Astrocyte of the cerebellum (primary cell): ENCODE measurements at regions not wholly inside any gene's neighbourhood (a gene's known extent, or its start where the extent isn't known, plus 50 kb on each side); places are given as distances from the start of the nearest gene placed in this dataset.

Experiments
- DNase-seq: peaks from one replicate; pipeline ENCODE4 v3.0.0-alpha.2; 2011; ENCODE audit warnings: low read depth
- H3K4me3 ChIP-seq: 2 replicates; pipeline ENCODE4 v1.5.1; 2011; ENCODE audit warnings: mild to moderate bottlenecking, low read depth, low read length, moderate library complexity
- CTCF ChIP-seq: IDR thresholded peaks from 2 replicates; pipeline ENCODE4 v1.5.1; 2012; ENCODE audit warnings: low read length, low read depth, moderate library complexity, mild to moderate bottlenecking; ENCODE audit errors: missing control alignments
- in situ Hi-C: cut with HindIII; loops from 2 replicates; pipeline ENCODE4 v1.10.0; 2017; ENCODE audit warnings: low sequenced_read_pairs

GRCh38 chr1:168923521-168924136, 182.9 kb upstream of the ATP1B1 start:
- no peak overlapping the region for H3K4me3 ChIP-seq
- no peak for TF ChIP-seq CTCF
- in situ Hi-C loops: no loop called here
- no peak for DNase-seq

GRCh38 chr1:168924976-168925375, 181.5 kb upstream of the ATP1B1 start:
- in situ Hi-C loops: no loop called here
- no peak overlapping the region for H3K4me3 ChIP-seq
- no peak for TF ChIP-seq CTCF
- no peak for DNase-seq

DNA sequence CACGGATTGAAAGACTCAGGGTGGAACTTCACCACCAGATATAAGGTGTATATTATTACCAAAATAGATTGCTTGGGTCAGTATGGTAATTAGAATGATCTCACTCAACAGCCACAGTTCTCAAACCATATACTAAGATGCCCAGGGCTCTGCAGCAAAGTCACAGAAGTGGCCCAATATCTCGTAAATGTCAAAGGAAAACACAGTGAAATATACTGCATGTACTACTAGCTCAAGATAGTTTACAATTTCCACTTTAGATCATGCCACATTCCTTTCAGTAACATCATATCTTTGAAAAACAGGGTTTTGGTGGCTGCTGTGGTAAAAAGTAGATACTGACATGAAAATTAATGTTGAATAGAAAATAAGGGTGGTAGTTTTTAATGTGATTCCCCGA, 180.3 kb upstream of the ATP1B1 start:
- in situ Hi-C loops: no loop called here
- no peak overlapping the region for H3K4me3 ChIP-seq
- DNase-seq: no peak
- TF ChIP-seq CTCF: no peak

GRCh38 chr1:168932539-168932938, 174.0 kb upstream of the ATP1B1 start:
- in situ Hi-C loops: no loop called here
- no peak for TF ChIP-seq CTCF
- no peak overlapping the region for H3K4me3 ChIP-seq
- DNase-seq: no peak

DNA sequence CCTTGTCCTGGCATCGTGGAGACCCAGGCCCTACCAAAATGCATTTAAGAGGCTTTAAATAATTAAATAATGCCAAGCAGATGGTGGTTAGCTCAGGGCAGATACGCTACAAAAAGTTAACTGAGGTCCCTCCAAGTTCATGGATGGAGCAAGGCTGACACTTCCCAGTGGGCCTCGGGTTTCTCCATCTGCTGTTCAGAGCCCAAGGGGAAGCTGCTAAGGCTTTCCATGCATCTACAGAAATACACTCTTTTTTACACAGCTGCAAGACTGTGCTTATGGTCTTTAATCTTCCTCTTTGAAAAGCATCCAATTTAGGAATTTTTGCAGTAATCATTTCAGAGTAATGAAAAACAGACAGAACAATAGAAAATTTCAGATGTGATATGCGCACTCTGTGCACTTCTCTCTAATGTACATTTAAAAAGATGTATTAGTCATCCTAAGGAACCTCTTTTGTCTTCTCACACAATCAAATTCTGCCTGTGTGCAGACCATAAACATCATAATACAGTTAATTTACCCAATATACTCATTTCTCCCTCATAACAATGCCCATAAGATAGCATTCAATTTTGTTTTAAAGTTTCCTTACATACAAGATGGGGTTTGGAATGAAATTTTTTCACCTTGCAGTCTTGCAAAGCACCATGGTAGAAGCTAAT, 173.2 kb upstream of the ATP1B1 start:
- TF ChIP-seq CTCF: no peak
- no peak for DNase-seq
- in situ Hi-C loops: no loop called here
- H3K4me3 ChIP-seq: no peak overlapping the region

DNA sequence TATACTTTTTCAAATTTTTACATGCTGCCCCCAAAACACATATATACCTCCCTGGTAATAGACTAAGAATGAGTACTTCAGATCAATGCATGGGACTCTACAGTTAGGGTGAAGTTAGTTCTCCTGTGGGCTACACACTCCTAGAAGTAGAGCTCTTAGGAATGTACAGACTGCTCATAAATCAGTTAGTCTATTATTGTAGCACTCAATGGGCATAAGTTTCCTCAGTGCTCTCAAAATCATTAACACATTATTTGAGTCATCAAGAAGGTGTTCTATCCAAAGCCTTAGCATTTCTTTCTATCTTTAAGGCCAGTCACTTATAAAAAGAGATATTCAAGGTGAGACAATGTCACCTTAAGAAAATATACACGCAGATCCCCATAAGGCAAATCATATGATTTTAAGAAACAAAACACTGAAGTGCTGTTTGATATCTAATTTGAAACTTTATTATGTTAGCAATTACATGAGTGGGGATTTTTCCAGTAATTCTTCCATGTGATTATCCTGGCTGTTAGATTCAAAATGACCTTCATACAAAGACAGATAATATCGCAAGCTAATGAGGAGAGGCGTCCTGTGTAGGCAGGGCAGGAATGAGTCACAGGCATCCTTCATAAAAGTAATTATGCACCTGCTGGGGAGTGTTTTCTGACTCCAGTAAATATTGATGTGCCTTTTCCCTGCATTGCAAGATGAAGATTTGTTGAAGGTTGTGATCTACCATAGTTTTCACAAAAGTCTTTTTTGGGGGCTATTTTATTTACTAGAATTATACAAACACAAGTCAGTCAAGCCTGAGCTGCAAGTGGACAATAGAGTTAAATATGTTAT, 167.2 kb upstream of the ATP1B1 start:
- no peak overlapping the region for H3K4me3 ChIP-seq
- TF ChIP-seq CTCF: no peak
- DNase-seq: no peak
- in situ Hi-C loops: no loop called here
